Neutrophil (primary cell): ENCODE measurements at regions not wholly inside any gene's neighbourhood (a gene's known extent, or its start where the extent isn't known, plus 50 kb on each side); places are given as distances from the start of the nearest gene placed in this dataset.

Experiments used
- H3K27ac ChIP-seq: fragments of 200-600 bp; sonication (generic); 2 replicates; pipeline ENCODE4 v1.5.1; 2016; ENCODE audit warnings: mild to moderate bottlenecking, moderate library complexity
- H3K27me3 ChIP-seq: fragments of 200-600 bp; sonication (generic); 2 replicates; pipeline ENCODE4 v1.6.0; 2016; ENCODE audit warnings: mild to moderate bottlenecking
- H3K36me3 ChIP-seq: fragments of 200-600 bp; sonication (generic); 2 replicates; pipeline ENCODE4 v1.5.1; 2017
- H3K4me1 ChIP-seq, 2 experiments: fragments of 200-600 bp in 1 of 2; sonication (generic) in 1 of 2; 1 replicate in 1 of 2; 2 replicates in 1 of 2; pipeline versions ENCODE4 v1.5.1 to v1.6.1; 2013 to 2016; ENCODE audit warnings: low read depth in 1 of 2, low read length in 1 of 2, mild to moderate bottlenecking in 1 of 2, moderate library complexity in 1 of 2; ENCODE audit not compliant: control insufficient read depth in 1 of 2, insufficient read depth in 1 of 2
- H3K4me3 ChIP-seq, 2 experiments: fragments of 200-600 bp in 1 of 2; sonication (generic) in 1 of 2; 1 replicate in 1 of 2; 2 replicates in 1 of 2; pipeline ENCODE4 v1.5.1; 2013 to 2016; ENCODE audit warnings: low read depth in 1 of 2, low read length in 1 of 2, mild to moderate bottlenecking in 1 of 2, moderate library complexity in 1 of 2
- H3K9me3 ChIP-seq: fragments of 200-600 bp; sonication (generic); 2 replicates; pipeline ENCODE4 v1.5.1; 2016
- CTCF ChIP-seq: fragments of 200-600 bp; sonication (generic); IDR thresholded peaks from 2 replicates; pipeline ENCODE4 v1.5.1; 2016; ENCODE audit warnings: antibody characterized with exemption

GRCh38 chr7:130951976-130952876 is 218.2 kb upstream of the KLF14 start:
- no peaks in the 10 kb centered on the region for H3K9me3 ChIP-seq
- H3K36me3 ChIP-seq: peaks cover 31% of the 10 kb centered on the region
- H3K27me3 ChIP-seq: no peaks in the 10 kb centered on the region
- H3K4me3 ChIP-seq: no peak overlapping the region
- no peak overlapping the region for H3K27ac ChIP-seq
- peaks cover 9 to 14% of the 10 kb centered on the region in 2 experiments for H3K4me1 ChIP-seq
- TF ChIP-seq CTCF: no peak

DNA sequence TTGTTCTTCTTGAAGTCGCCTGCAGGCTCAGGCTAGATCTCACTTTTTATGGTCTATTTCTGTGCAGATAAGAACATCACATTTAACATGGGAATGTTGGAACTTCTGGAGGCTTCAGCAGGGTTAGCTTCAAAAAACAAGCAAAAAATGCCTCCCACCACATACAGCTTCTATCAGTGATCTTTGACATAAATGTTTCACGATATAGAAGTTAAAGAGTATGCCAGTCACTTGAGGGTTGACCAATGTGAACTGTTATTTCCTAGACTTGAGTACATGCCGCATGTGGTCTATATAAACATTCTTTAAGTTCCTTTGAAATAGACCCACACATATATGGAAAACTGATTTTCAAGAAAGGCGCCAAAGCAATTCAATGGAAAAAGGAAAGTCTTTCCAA is 219.2 kb upstream of the KLF14 start:
- Histone ChIP-seq H3K4me1 (peaks cover 18 to 24% of the 10 kb centered on the region in 2 experiments), H3K27me3 (no peaks in the 10 kb centered on the region), H3K36me3 (peaks cover 31% of the 10 kb centered on the region), H3K9me3 (no peaks in the 10 kb centered on the region), H3K27ac (no peak overlapping the region), H3K4me3 (no peak overlapping the region)
- TF ChIP-seq CTCF: no peak

DNA sequence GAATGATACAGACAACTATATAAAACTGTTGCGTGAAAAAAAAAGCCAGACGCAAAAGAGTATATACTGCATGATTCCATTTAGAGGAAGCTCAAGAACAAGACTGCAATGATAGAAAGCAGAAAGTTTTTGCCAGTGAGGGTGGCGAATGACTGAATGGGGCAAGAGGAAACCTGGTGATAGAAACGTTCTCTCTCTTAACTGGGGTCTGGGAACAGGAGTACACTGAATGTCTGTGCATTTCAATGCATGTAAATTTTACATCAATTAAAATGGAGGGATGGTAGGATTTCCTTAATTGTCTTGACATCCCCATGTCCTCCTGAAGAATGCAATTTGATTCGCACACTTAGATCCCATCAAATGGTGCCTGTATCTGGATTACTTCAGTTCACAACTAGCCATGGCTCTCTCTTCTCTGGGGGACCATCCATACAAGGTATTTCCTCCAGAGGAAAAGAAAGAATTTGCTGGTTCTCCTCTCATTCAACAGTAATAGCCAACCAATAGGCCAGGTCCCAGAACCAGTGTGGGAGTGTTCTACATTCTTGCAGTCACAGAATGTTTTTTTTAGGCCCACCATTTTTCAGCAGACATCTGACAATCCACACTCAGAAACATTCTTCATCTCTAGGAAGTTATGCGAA is 221.0 kb upstream of the KLF14 start:
- Histone ChIP-seq H3K4me1 (peaks cover 36 to 42% of the 10 kb centered on the region in 2 experiments), H3K27ac (peak overlapping the region; percentile 15)

GRCh38 chr7:130955565-130955919 is 221.5 kb upstream of the KLF14 start:
- Histone ChIP-seq H3K4me3 (no peak overlapping the region), H3K27ac (peak overlapping the region; percentile 15), H3K4me1 (peaks cover 41 to 46% of the 10 kb centered on the region in 2 experiments), H3K9me3 (no peaks in the 10 kb centered on the region), H3K36me3 (peaks cover 35% of the 10 kb centered on the region), H3K27me3 (no peaks in the 10 kb centered on the region)
- no peak for TF ChIP-seq CTCF

More for the DNA sequence above, 221.0 kb upstream of the KLF14 start:
- H3K9me3 ChIP-seq: no peaks in the 10 kb centered on the region
- H3K4me3 ChIP-seq: no peak overlapping the region
- H3K27me3 ChIP-seq: no peaks in the 10 kb centered on the region
- TF ChIP-seq CTCF: no peak
- peaks cover 40% of the 10 kb centered on the region for H3K36me3 ChIP-seq

DNA sequence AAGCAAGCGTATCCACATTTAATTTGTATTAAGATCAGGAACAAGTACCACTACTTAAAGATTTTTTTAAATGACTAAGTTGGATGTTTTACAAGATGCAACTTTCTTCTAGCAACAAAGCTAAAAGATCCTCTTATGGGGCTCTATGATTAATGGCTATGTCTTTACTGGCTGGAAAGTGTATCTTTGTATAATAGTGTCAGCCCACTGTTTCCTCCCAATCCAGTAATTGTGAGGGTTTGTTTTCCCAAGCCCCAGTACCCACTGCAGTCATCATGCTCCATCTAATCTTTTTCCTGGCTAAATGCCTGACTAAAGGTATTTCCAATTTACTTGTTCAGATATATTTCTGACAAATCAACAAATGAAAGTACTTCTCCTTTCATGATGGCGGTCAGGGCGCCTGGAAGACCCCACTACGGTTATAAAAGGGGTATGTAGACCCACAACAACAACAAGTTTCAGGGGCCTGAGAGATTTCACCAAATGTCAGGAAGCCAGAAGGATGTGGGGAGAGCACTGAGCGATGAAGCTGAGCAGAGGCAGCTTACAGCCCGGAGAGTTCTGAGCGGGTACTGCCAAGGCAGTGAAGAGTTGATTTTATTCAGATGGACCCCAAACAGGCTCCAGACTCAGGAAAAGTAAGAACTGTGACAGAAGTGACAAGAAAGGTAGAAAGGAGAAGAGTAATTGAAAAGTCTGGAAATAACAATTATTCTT is 222.6 kb upstream of the KLF14 start:
- H3K4me1 ChIP-seq: peaks cover 51 to 56% of the 10 kb centered on the region in 2 experiments
- peak overlapping the region; percentile 55 for H3K27ac ChIP-seq
- H3K9me3 ChIP-seq: no peaks in the 10 kb centered on the region
- H3K36me3 ChIP-seq: peaks cover 27% of the 10 kb centered on the region
- H3K27me3 ChIP-seq: no peaks in the 10 kb centered on the region
- TF ChIP-seq CTCF: no peak
- peak overlapping the region in 1 of 2 experiments; percentile 30 for H3K4me3 ChIP-seq
